HepG2 (cell line): ENCODE measurements at regions not wholly inside any gene's neighbourhood (a gene's known extent, or its start where the extent isn't known, plus 50 kb on each side); places are given as distances from the start of the nearest gene placed in this dataset.
"Not testable (repeated sequence)": the region's sequence is repeated elsewhere in the genome, so short reads cannot be mapped to it uniquely, and the experiment has no call there.

Experiments
- ATAC-seq: fragments of 200-7000 bp; cut with Tn5 transposase; 3 replicates; pipeline ENCODE4 v1.9.1; 2020; ENCODE audit warnings: mild to moderate bottlenecking, moderate library complexity
- BruUV-seq: library from RNA; stranded (reverse); fragments of 400-500 nt; replicated peaks from 2 replicates; lab custom pipeline; 2021; lab: Mats Ljungman, UMichigan
- CTCF ChIA-PET: fragments of 300-600 bp; formaldehyde crosslinking; extraction: SDS; loops from one replicate; lab custom pipeline; 2021; ENCODE audit warnings: low total read pairs, inconsistent platforms, low intra/inter-chr PET ratio; lab: Yijun Ruan, JAX
- POLR2A ChIA-PET: fragments of 350-600 bp; sonication (Branson Sonifier 250); formaldehyde crosslinking; loops from one replicate; lab custom pipeline; 2020; ENCODE audit warnings: antibody characterized with exemption, inconsistent platforms; lab: Yijun Ruan, JAX
- DNase-seq: peaks from one replicate; pipeline ENCODE4 v3.0.0-alpha.2; 2015; ENCODE audit warnings: low spot score
- FAIRE-seq: peaks from 3 replicates; lab custom pipeline; 2011; peaks lifted over from hg19 to GRCh38; lab: Jason Lieb, UNC
- H2AFZ ChIP-seq: one replicate; pipeline ENCODE4 v1.6.1; 2011; ENCODE audit warnings: low read length, inconsistent platforms
- H3K27ac ChIP-seq: fragments of 300-600 bp; 3 replicates; pipeline ENCODE4 v1.8.0; 2011; ENCODE audit warnings: mixed run types, mild to moderate bottlenecking, mixed read lengths, low read length, inconsistent platforms; ENCODE audit not compliant: insufficient read depth; ENCODE audit errors: extremely low read length
- H3K27me3 ChIP-seq, 2 experiments: fragments of 200-600 bp in 1 of 2; 2 replicates in 1 of 2; 3 replicates in 1 of 2; pipeline versions ENCODE4 v1.6.0 to v1.8.0; 2011; ENCODE audit warnings: low read length in 2 of 2, mild to moderate bottlenecking in 2 of 2, moderate library complexity in 2 of 2, inconsistent platforms in 1 of 2; ENCODE audit not compliant: insufficient read depth in 2 of 2, control insufficient read depth in 1 of 2
- H3K36me3 ChIP-seq, 2 experiments: fragments of 200-600 bp in 1 of 2; replicated peaks in 1 of 2; 2 replicates in 1 of 2; 3 replicates in 1 of 2; pipeline versions ENCODE4 v1.5.1 to v1.8.0; 2011; ENCODE audit warnings: low read length in 2 of 2, inconsistent platforms in 1 of 2; ENCODE audit not compliant: insufficient read depth in 2 of 2, control insufficient read depth in 1 of 2
- H3K4me1 ChIP-seq: 2 replicates; pipeline ENCODE4 v1.5.1; 2012; ENCODE audit warnings: low read length, inconsistent platforms; ENCODE audit not compliant: insufficient read depth
- H3K4me2 ChIP-seq: 2 replicates; pipeline ENCODE4 v1.6.0; 2011; ENCODE audit warnings: low read depth, low read length, inconsistent platforms
- H3K4me3 ChIP-seq, 3 experiments: fragments of 200-600 bp in 1 of 3; sonication (generic), shearing (Covaris generic) in 1 of 3; replicated peaks in 1 of 3; 2 replicates each; pipeline ENCODE4 v1.5.1; 2011 to 2016; ENCODE audit warnings: low read length in 3 of 3, inconsistent platforms in 2 of 3, low read depth in 2 of 3, mild to moderate bottlenecking in 2 of 3, control low read depth in 1 of 3, mixed read lengths in 1 of 3; ENCODE audit not compliant: insufficient read depth in 1 of 3
- H3K79me2 ChIP-seq: one replicate; pipeline ENCODE4 v1.6.1; 2011; ENCODE audit warnings: low read length, inconsistent platforms; ENCODE audit not compliant: insufficient read depth
- H3K9ac ChIP-seq: 2 replicates; pipeline ENCODE4 v1.6.0; 2011; ENCODE audit warnings: mild to moderate bottlenecking, low read depth, low read length, inconsistent platforms; ENCODE audit not compliant: insufficient read depth
- H3K9me3 ChIP-seq: 2 replicates; pipeline ENCODE4 v1.5.1; 2012; ENCODE audit warnings: mild to moderate bottlenecking, low read length
- H4K20me1 ChIP-seq: 2 replicates; pipeline ENCODE4 v1.6.0; 2011; ENCODE audit warnings: inconsistent platforms, mild to moderate bottlenecking, low read length, moderate library complexity; ENCODE audit not compliant: insufficient read depth
- GTF3A ChIP-seq: sonication (generic); formaldehyde crosslinking; conservative IDR thresholded peaks from 2 replicates; pipeline ENCODE4 v1.4.0; 2020; ENCODE audit warnings: mild to moderate bottlenecking, missing genetic modification reagents
- MED13 ChIP-seq: sonication (generic); formaldehyde crosslinking; IDR thresholded peaks from 2 replicates; pipeline ENCODE4 v1.5.0; 2020; ENCODE audit warnings: missing genetic modification reagents
- NFKBIZ ChIP-seq: IDR thresholded peaks from 2 replicates; pipeline ENCODE4 v1.6.1; 2018; ENCODE audit warnings: missing genetic modification reagents, missing compliant biosample characterization
- ZFAT ChIP-seq: sonication (generic); formaldehyde crosslinking; conservative IDR thresholded peaks from 2 replicates; pipeline ENCODE4 v1.8.1; 2023; ENCODE audit warnings: missing genetic modification reagents, inconsistent platforms
- ZNF644 ChIP-seq: IDR thresholded peaks from 2 replicates; pipeline ENCODE4 v1.6.1; 2016; ENCODE audit warnings: low read depth
- WGBS: methylation state at CpG from one replicate; pipeline ENCODE4 v1.1.6; 2017; ENCODE audit warnings: low lambda C conversion rate; 5-methylcytosine and 5-hydroxymethylcytosine counted together
- in situ Hi-C: cut with HindIII; loops from 2 replicates; pipeline ENCODE4 v1.10.0; 2017; ENCODE audit warnings: low pct_unique_long_range_greater_than_20kb; ENCODE audit not compliant: extremely low pct_ligation_motif_present
- intact Hi-C: fragments of 100-400 bp; cut with micrococcal nuclease; formaldehyde crosslinking; loops from one replicate; pipeline ENCODE4 v1.10.0; 2022; ENCODE audit not compliant: unreplicated experiment
- TF ChIP-seq, protein P1 (sequence below): sonication (generic); formaldehyde crosslinking; IDR thresholded peaks from 2 replicates; pipeline ENCODE4 v1.8.1; 2023; ENCODE audit warnings: mild to moderate bottlenecking, moderate library complexity, missing genetic modification reagents
- TF ChIP-seq, protein P2 (sequence below): sonication (generic); formaldehyde crosslinking; IDR thresholded peaks from 2 replicates; pipeline ENCODE4 v1.4.0; 2020; ENCODE audit warnings: missing genetic modification reagents
- TF ChIP-seq, protein P3 (sequence below): sonication (generic); formaldehyde crosslinking; conservative IDR thresholded peaks from 2 replicates; pipeline ENCODE4 v1.4.0; 2020; ENCODE audit warnings: missing genetic modification reagents

DNA sequence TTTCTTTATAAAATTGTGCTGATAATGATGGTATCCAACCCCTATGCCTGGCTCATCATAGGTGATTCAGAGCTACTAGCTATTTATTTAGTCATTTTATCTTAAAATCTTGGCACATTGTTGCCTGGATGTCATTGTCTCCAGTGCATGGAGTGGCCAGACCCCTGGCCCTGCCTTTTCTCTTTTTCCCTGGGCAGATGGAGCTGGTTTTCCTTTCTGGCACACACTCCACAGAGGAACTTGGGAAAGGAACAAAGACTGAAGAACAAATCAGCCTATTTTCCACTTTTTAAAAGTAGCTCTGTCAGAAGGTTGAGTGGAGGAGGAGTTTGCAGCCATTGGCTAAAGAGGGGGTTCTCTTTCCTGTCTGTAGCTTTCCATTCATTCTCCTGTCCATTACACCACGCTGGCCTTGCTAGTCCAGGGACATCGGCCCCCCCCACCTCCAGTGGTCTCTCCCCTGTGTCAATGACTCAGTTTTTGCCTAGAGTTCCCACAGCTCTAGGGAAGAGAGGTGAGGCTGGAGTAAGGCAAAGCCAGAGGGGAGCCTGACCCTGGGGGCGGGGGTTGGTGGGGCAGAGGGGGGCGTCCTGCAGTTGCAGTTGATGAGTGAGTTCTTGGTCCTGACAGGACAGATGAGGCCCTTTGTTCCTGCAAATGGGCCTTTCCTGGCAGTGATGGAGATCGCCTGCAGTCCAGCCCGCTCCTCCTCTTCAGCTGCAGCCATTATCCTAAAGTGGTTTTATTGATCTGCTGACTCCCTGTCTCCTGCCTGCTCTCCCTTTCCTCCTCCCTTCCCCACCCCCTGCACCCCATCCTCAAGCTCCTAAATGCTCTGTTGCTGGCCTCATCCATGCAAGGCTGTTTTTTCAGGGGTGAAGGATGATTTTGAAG is 774.5 kb downstream of the DHX35 start (continued):
- no peak for TF ChIP-seq ZNF644 (CRISPR knock-in tag)
- TF ChIP-seq, protein P1, sequence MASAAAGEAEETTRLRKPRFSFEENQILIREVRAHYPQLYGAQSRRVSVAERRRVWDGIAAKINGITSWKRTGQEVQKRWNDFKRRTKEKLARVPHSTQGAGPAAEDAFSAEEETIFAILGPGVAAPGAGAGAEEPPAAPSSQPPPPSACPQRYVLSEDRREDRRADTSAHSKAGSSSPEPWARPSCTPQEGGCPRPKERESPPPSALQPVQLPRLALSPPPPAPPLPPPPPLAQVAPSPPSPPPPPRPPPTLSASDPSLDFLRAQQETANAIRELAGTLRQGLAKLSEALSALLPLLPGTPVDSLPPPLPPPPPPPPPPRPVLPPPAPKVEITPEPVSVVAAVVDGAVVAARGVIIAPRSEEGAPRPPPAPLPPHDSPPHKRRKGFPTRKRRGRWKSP: no peak
- TF ChIP-seq NFKBIZ (CRISPR knock-in tag): no peak
- no peak for TF ChIP-seq ZFAT (CRISPR knock-in tag)
- TF ChIP-seq GTF3A (CRISPR knock-in tag): no peak
- no peak for TF ChIP-seq MED13 (CRISPR knock-in tag)
- TF ChIP-seq, protein P2, sequence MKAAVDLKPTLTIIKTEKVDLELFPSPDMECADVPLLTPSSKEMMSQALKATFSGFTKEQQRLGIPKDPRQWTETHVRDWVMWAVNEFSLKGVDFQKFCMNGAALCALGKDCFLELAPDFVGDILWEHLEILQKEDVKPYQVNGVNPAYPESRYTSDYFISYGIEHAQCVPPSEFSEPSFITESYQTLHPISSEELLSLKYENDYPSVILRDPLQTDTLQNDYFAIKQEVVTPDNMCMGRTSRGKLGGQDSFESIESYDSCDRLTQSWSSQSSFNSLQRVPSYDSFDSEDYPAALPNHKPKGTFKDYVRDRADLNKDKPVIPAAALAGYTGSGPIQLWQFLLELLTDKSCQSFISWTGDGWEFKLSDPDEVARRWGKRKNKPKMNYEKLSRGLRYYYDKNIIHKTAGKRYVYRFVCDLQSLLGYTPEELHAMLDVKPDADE: no peak
- TF ChIP-seq, protein P3, sequence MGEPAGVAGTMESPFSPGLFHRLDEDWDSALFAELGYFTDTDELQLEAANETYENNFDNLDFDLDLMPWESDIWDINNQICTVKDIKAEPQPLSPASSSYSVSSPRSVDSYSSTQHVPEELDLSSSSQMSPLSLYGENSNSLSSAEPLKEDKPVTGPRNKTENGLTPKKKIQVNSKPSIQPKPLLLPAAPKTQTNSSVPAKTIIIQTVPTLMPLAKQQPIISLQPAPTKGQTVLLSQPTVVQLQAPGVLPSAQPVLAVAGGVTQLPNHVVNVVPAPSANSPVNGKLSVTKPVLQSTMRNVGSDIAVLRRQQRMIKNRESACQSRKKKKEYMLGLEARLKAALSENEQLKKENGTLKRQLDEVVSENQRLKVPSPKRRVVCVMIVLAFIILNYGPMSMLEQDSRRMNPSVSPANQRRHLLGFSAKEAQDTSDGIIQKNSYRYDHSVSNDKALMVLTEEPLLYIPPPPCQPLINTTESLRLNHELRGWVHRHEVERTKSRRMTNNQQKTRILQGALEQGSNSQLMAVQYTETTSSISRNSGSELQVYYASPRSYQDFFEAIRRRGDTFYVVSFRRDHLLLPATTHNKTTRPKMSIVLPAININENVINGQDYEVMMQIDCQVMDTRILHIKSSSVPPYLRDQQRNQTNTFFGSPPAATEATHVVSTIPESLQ (CRISPR knock-in tag): no peak

DNA sequence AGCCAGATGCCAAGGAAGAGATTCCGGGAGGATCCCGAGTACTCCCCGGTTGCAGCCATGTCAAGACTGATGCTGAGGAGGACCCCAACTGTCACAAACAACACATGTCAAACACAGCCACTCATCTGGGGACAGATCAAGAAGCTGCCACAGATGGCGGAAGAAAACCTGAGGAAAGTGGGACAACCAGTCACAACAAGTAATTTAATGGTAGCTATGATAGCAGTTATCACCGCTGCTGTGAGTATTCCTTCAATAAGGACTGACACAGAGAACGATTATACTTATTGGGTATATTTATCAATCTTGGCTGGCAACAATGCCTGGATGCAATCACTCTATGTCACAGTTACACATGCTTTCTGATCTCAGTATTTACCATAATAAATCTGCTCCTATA is 763.4 kb downstream of the DHX35 start:
- H2AFZ ChIP-seq, H3K4me3 ChIP-seq, CTCF ChIA-PET, H3K36me3 ChIP-seq, BruUV-seq, intact Hi-C loops, FAIRE-seq, POLR2A ChIA-PET, H3K4me2 ChIP-seq, H3K9ac ChIP-seq, H3K4me1 ChIP-seq, ATAC-seq, H4K20me1 ChIP-seq, in situ Hi-C loops, H3K79me2 ChIP-seq, H3K27ac ChIP-seq, DNase-seq, H3K27me3 ChIP-seq: not testable (repeated sequence)
- H3K9me3 ChIP-seq: peaks cover 96% of the 10 kb centered on the region
- 40% methylated on average over 6 of the region's 6 CpGs for WGBS
